Heart left ventricle (tissue), 13 donors: ENCODE measurements at regions not wholly inside any gene's neighbourhood (a gene's known extent, or its start where the extent isn't known, plus 50 kb on each side); places are given as distances from the start of the nearest gene placed in this dataset.

Experiments used
- CTCF ChIP-seq, 12 donors: fragments of 200-600 bp; sonication (generic) in 4 of 12; IDR thresholded peaks; one replicate each; pipeline versions ENCODE4 v1.5.0 to v1.8.0; 2018 to 2022; ENCODE audit warnings: antibody characterized with exemption in 12 of 12, mild to moderate bottlenecking in 5 of 12
- POLR2A ChIP-seq, 2 donors: fragments of 450-650 bp; IDR thresholded peaks; one replicate each; pipeline ENCODE4 v1.6.1; 2017; ENCODE audit warnings: antibody characterized with exemption in 2 of 2, mild to moderate bottlenecking in 2 of 2, moderate library complexity in 2 of 2
- donor health status: ischemic (EF 13 %, LVEDD 7.1; RV severe dilation, severe dysfunction).
- donor health status: DM: no; HTN: yes; CAD: no.
- donor health status: DM: no; HTN: no; CAD: no.
- donor health status: ischemic (EF 25% LVEDD 6.9; RV normal size, moderate dysfunction).
- donor health status: ischemic (EF 25% LVEDD 5.7; RV mildly dilated, moderate dysfunction).
- donor health status: ischemic (EF 35%, LVEDD 5.7; RV mildly dilated, moderate dysfunction).
- donor health status: nonischemic (EF 11% LVEDD 7.7; RV severe dilation, severe dysfunction).
- donor health status: DM: yes; HTN: yes; CAD: no.
- donor health status: PGD.
- donor health status: ischemic (EF 29% LVEDD 5.4; RV normal size, mild dysfunction).
- donor health status: nonischemic (EF 23%, LVEDD 6.1; RV moderate dilation, normal function).

DNA sequence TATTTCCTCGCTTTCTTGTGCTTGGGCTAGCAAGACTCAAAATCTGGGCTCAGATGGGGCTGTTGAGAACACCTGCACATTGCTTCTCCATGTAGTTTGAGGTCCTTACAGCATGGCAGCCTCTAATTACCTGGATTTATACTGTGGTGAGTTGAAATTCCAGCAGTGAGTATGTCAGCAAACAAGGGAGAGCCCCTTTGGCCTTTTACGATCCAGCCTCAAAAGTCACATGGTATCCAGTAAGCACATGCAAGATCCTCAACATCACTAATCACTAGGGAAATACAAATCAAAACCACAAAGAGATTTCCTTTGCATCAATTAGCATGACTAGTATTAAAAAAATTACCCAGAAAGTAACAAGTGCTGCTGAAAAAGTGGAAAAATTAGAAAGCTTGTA lies 787.8 kb downstream of the NLGN4Y start:
- TF ChIP-seq CTCF (IDR thresholded peaks at IDR 0.05), result no peak
- no peak for TF ChIP-seq POLR2A (IDR thresholded peaks at IDR 0.05)
